HG02571 (cell line): ENCODE measurements at regions not wholly inside any gene's neighbourhood (a gene's known extent, or its start where the extent isn't known, plus 50 kb on each side); places are given as distances from the start of the nearest gene placed in this dataset.
A peak's percentile ranks its signal among the peaks of the same experiment; 100 is the strongest.
"Not testable (repeated sequence)": the region's sequence is repeated elsewhere in the genome, so short reads cannot be mapped to it uniquely, and the experiment has no call there.

ENCODE experiments used
- ATAC-seq: cut with Tn5 transposase; IDR thresholded peaks from one replicate; pipeline ENCODE4 v1.9.1; 2021; ENCODE audit warnings: mild to moderate bottlenecking, moderate library complexity; ENCODE audit not compliant: unreplicated experiment

DNA sequence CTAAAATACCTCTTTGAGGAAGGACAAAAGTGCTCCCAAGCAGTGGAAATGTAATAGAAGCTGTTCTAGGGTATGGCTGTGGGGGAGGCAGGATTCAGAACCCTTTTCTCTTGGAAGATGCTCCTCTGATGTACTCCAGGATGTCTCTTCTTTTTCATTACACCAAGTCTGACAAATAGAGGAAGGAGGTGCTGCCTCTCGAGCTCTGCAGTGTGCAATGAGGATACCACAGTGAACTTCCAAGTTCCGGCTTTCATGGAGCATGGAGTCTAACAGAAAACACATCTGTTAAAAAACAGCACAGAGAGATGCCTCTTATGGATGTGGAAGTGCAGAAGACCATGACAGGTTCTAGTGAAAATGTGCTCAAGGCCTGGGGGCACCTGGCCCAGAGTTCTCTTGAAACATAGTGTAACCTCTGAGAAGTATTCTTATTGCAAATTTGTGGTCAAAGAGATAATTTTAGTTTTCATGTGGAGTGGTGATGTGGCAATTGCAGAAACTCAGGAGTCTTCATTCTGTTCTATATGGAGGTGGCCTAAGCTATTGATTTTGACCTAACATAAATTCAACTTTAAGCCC lies 362.0 kb upstream of the CITED2 start:
- ATAC-seq: peak; percentile 80

DNA sequence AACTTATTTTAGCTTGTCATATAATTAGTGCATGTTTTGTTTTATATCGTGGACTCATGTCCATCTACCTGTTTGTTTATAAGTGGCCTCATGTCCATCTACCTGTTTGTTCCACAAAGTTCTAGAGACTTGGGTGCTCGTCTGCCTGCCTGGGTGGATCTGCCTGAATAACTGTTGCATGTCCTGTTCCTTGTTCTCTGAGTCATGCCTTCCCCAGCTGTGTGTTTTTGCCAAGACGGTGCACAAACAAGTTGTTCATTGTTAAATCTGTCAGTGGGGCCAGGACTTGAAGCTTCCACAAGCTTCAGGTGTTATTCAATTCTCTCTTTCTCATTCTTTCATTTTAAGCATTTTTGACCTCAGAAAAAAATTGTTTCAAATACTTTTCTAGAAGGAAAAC lies 358.0 kb upstream of the CITED2 start:
- ATAC-seq: no peak

DNA sequence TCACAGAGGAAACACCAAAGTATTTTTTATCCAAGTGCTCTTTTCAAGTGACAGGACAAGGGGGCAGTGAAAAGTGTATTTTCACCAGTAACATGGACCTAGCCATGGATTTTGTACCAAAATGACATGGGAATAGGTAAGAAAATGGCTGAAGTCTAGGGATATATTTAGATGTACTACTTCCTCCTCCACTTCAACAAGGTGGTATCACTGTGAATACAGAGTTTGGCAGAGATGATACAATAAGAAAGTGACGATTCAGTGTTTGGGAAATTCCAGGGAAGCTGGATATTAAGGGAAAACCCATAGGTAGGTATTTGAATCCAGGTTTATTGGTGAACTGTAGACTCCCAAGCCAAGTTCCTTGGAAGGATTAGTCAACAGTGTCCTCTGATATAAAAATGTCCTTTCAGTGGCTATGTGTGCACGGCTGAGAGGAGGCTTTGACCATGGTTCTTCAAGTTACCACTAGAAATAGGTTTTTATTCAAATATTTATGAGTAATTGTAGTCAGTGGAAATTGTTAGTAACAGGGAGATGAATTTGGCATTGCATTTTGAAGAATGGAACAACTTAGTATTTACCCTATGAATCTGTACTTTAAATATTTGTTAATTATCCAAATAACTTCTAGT lies 356.0 kb upstream of the CITED2 start:
- ATAC-seq: no peak

DNA sequence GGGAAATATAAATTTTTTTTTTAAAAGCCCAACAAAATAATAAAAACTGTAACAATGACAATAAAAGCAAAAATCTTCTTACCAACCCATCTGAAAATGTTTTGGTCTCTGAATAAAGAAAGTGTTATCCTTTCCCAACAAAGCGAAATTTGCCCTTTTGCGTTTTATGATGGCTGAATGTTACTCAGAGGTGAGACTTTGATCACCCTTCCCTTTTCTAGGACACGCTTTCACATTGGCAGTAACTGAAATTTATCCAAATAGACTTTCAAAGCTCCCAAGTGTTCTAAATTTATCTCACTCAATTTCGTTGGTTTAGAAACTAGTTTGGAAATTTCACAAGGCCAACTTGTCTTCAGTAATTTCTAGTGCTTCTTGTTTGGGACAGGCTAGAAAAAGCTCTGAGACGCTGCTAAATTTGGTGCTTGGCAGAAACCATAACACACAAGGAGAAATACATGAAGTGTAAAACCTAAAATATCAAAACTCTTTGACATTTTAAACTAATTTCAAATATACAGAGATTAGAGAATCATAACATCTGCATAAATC lies 354.5 kb upstream of the CITED2 start:
- ATAC-seq: no peak

DNA sequence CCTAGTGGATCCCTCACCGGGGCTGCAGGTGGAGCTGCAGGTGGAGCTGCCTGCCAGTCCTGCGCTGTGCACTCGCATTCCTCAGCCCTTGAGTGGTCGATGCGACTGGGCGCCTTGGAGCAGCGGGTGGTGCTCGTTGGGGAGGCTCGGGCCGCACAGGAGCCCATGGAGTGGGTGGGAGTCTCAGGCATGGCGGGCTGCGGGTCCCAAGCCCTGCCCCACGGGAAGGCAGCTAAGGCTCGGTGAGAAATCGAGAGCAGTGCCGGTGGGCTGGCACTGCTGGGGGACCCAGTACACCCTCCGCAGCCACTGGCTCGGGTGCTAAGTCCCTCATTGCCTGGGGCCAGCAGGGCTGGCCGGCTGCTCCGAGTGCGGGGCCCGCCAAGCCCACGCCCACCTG lies 351.8 kb upstream of the CITED2 start:
- not testable (repeated sequence) for ATAC-seq

DNA sequence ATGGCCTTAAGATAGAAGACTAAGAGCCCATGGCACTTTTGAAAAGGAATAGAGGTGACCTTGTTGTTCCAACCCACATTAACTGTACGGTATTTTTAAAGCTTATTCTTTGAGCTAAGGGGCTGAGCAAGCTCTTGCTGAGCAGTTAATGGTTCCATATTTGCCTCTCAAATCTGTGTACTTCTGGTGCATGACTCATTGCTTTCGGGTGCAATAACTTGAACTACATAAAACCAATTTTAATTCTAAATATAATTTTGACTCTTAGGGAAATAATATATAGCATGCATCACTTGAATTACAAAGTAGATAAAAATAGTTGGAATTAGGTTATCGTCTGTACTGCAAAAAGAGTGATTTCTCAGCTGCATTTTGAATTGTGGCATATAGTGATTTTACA lies 348.1 kb upstream of the CITED2 start:
- no peak for ATAC-seq

DNA sequence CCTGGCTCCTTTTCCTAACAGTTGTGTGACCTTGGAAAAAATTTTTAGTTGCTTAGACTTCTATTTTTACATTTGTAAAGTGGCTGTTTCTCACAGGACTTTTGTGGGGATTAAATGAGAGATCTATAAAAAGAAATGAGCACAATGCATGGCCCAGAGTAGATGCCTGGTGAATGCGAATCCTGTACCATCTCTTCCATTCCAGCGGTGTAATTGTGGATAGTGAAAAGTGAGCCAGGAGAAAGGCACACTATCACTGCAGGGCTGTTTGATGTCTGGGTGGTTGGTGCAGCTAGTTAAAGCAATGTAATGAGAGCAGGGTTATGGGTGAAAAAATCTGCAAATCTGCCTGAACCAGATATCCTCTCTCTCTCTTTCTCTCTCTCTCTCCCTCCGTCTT lies 347.5 kb upstream of the CITED2 start:
- no peak for ATAC-seq

DNA sequence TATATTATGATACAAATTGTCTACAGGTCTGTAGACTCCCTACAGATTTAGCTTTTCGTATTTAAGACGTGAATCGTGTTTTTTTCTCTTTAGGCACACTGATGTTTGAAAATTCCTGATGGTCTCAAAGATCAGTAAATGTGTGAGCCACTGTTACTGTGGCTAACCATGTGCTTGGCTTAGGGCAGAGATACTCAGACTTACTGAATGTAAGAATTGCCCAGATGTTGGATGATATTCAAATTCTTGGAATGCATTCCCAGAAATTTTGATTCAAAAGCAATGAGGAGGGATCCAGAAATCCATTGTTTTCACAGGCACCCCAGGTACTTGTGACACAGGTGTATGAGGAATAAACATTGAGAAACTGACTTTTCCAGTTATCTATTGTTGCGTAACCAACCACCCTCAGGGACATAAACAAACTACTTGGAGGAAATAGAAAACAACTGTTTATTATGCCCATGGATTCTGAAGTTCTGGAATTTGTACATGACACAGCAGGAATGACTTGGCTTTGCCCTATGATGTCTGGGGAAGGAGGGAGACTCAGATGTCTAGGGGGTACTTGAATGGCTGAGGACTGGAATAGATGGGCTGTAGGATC lies 339.6 kb upstream of the CITED2 start:
- no peak for ATAC-seq

DNA sequence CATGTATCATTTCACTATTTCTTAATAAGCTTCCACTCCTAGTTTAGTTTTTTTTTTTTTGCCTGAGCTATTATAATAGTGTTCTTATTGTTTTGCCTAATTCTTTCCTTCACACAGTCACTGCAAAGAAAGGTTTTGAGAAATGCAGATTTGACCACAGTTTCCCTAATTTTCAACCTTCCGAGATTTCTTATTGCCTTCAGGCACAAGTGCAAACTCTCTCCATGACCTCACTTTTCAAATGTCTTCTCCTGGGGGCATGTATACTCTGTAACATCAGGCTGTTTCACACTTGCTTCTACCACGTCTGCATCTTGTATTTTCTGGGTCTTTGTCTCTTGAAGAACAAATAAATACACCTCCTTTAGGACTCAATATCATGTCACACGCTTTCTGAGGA lies 339.0 kb upstream of the CITED2 start:
- ATAC-seq: no peak

DNA sequence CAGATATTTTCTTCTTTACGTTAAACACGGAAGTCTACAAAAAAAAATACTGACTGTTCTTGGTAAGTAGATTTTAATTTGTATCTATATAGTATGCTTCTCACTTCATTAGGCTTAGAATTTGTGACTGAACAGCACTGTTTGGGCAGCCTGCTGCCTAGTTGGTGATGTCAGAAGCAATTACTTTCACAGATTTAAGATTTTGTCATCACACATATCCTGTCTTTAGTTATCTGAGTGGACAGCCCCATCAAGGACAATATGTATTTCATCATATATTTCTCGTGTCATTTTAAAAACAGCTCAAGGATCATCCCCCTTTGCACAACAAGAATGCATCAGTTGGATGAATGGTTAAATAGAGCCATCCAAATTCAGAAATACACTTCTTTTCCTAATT lies 338.4 kb upstream of the CITED2 start:
- no peak for ATAC-seq

DNA sequence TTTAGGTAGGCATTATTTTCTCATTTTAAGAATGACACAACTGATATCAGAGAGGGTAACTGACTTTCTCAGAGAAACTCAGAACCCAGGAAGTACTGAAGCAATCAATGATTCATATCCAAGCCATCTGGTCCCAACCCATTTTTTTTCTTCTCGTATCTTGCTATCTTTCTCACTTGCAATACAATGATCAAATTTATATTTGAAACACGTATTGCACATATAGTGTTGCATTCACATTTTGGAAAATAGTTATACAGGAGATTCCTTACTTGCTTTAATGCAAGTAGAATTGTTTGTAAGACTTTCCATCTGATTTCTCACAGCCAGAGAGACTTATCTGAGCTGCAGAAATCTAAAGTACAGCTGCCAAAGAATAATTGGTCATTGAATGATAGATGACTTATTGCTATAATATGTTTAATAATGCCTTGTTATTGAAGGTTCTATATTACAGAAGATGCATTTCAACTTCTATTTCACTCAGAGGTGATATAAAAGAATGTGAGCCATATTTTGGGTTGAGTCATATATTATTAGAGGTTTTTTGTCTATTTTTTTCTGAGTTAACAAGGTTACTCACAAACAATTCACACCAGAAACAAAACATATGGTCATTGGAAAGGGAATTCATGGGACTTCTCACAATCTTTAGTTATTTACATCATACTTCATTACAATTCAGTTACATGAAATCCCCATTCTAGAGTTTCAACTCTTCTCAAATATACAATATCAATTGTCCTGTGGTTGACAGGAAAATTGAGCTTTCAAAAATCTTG lies 337.5 kb upstream of the CITED2 start:
- ATAC-seq: no peak

DNA sequence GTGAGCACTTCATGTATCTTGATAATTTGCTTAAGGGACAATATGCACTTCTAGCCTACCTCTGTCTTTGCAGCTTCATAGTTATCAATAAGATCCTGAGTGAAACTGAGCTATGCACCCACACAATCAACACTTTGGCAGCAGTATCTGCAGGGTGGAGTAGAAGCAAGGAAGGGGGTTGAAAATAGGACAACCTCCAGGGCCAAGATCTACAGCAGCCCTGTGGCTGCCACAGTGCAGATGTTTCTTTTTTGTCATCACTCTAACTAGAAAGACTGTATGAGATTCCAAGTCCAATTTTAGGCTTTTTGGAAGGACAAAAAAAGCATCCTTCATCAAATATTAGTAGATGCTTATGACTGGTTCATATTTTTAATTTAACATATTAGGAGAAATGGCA lies 336.1 kb upstream of the CITED2 start:
- ATAC-seq: no peak

DNA sequence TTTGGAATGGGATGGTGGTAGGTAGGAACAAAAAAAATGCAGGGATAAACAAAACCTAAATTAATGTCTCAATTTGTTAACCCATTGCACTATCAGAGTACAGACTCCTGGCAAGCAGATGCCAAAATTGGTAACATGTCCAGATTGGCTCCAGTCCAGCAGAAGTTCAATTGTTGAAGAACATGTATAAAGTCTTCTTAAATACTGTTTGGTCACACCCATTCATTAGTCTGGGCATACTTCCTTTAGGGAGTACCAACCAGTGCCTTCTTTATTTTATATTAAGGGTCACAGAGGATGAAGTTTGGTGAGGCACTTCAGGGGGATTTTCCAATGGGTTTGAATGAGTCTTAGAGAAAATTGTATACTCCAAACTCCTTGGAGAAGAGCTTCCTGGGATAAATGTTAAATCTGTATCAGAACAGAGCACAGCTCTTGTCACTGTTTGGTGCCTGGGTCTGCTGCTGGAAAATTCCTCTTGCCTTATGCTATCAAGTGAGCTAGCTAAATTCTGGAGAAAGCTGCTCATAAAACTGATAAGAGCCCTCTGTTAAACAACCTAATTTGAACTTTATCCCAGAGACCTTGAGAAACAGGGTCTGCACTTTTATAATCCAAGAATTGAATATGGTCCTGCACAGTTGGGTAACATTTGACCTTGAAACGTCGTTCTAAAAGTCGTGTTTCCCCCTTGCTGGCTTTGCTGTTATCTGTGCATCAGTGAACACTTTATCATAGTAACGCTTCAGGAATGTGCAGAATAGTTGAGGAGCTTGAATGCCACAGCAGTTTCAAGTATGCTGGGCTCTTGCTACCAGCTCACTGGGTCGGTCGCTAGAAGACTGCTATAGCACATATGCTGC lies 334.1 kb upstream of the CITED2 start:
- no peak for ATAC-seq

DNA sequence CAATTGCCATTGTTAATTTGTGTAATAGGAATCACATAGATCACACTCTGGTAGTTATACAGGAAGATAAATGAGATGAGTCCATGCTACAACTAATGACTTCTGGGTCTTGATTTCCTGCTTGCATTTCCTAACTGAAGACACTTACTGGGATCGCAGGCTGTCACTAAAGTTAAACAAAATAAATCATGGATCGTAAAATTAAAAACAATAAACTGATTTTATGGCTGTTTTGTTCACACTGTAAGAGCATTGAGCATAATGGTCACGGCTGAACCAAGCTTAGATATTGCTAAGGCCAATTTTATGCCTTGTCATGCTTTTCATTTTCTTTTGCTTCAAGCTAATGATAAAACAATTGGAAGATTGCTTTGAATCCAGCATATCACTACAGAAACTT lies 332.5 kb upstream of the CITED2 start:
- no peak for ATAC-seq

DNA sequence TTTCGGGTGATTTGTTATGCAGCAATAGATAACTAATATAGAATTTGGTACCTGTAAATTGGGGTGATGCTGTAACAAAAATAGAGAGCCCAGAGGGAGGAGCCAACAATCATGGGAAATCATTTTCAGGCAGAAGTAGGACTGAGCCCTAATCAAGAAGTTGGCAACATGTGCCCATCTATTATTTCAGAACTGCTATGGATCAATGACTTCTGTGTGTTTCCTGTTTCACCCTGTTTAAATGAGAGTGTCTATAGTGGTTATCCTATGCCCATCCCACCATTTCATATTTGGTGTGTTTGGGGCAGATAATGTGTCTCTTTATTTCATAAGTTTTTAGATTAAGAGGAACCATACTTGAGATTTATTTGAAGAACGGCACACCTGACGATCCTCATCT lies 330.8 kb upstream of the CITED2 start:
- ATAC-seq: no peak

DNA sequence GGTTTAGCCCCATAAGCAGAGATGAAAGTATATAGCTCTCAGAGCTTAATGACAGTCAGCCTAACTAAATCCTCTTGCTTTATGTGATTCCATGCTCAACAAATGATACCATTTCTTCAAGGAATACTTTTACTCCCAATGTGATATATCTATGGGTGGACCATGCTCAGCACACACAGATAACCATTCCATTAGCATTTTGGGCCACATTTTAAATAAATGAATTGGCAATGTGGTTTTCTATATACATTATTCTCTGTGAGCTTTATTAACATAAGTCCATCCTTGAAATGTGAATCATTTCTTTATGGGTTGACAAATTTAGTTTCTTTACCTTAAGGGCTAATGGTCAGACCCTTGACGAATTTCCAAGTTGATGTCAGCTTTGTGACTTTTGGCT lies 329.3 kb upstream of the CITED2 start:
- no peak for ATAC-seq

DNA sequence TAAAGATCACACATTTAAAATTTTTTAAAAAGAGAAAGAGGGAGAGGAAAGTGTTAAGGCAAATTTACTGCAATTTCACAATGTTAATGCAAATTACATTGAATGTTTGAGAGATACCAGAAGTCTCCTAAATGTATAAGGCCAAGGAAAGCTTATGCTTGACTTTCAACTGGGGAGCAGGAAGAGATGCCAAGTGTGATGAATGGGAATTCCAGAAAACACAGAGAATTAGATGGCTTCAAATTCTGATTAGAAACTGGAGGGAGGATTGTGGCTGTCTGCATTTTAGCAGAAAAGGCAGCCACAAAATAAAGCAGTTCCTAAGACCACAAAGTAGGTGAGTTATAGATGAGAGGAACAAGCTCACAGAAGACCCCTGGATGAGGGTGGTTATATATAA lies 328.3 kb upstream of the CITED2 start:
- ATAC-seq: no peak

DNA sequence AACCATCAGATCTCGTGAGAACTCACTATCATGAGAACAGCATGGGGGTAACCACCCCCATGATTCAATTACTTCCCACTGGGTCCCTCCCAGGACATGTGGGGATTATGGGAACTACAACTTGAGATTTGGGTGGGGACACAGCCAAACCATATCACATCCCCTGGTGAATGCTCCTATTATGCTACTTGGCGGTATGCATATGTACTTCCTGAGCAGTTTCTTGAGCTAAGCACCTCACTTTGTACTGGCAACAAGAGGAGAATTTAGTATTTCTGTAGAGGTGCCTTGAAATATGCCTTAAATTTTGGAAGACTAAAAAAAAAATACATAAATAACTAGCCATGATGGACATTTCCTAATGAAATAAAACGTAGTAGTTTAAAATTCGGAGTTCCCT lies 327.2 kb upstream of the CITED2 start:
- no peak for ATAC-seq

DNA sequence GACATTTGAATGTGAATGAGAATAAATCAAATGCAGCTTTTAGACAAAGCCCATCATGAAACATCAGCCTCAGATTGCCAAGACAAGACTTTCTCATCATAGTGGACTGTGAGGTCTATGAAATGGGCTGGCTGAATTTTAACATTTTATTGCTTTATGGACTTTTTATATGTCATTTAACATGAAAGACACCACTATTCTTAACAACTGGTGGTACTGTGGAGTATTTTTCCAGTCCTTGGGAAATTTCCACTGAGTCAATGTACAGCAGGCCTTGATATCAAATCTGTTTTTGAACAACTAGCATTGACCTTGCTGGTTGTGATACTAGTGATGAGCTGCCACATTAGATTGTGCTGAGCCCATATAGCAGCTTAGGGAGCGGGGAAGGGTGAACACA lies 326.6 kb upstream of the CITED2 start:
- ATAC-seq: no peak

DNA sequence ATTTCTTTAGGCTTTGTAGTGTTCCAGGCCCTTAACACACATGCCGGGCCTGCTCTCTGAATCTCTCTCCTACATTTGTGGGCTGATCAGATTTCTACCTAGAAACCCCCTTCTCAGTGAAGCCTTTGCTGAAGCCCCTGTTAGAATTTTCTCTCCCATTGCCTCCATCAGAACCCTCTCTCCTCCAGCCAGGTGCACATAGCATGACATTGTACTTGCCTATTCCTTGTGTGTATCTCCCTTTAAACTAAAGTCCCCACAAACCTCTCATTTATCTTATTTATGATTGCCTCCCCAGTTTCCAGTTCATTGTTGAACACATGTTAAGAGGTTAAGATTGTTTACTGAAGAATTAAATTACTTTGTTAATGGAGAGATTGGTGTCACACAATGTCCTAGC lies 325.5 kb upstream of the CITED2 start:
- no peak for ATAC-seq

DNA sequence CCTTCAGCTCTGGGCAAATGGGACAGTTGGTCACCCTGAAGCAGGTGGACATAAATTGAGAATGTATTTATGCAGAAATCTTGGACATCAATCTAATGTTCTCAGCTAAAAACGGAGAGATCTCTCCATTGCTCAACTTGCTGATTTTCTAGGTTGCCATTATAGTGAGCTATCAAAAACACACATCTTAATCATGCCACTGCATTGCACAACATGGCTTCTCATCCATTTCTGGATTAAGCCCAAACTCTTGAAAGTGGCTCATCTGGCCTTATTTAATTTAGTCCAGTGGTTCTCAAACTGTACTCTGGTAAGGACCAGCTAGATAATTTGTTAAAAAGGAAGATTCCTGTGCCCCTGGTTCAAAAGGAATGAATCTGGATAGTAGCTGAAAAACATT lies 324.9 kb upstream of the CITED2 start:
- ATAC-seq: no peak
